GM12873 (cell line): ENCODE measurements at regions not wholly inside any gene's neighbourhood (a gene's known extent, or its start where the extent isn't known, plus 50 kb on each side); places are given as distances from the start of the nearest gene placed in this dataset.

Source experiments
- TF ChIP-seq, protein P1 (sequence below): IDR thresholded peaks from 2 replicates; pipeline ENCODE4 v1.5.1; 2012; ENCODE audit warnings: low read depth, mild to moderate bottlenecking, moderate library complexity, low read length, control low read depth; ENCODE audit not compliant: insufficient read depth; ENCODE audit errors: missing control alignments

DNA sequence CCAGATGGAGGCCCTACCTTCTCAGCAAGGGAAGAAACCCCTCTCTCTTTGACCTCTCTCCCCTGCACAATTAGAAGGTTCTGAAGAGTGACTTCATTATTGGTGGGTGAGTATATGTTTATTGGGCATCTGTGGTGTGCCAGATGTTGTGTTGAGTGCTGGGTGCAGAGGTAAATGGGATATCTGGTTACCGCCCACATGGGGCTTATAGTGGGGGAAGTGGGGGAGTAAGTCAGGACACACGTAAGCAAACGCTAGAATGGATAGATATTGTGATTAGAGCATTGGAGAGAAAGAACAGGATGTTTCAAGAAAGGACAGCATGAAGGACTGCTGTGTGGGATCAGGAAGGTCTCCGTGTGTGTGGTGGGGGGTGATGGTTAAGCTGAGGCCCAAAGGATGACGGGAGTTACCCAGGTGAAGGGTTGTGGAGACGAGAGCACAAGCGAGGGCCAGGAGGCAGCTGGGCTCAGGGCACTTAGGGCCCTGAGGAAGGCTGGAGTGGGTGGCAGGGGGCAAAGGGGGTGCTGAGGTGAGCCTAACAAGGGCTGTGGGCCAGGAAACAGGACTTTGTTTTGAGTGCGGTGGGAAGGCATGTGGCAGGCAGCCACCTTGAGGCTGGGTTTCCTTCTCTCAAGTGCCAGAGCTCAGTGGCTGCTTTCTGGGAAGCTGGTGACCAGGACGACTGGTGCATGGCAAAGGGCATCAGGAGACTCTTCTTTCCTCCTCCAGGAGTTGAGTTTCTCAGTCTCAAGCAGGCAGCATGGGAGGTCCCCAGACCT, 299.9 kb downstream of the RPS24 start:
- TF ChIP-seq, protein P1, sequence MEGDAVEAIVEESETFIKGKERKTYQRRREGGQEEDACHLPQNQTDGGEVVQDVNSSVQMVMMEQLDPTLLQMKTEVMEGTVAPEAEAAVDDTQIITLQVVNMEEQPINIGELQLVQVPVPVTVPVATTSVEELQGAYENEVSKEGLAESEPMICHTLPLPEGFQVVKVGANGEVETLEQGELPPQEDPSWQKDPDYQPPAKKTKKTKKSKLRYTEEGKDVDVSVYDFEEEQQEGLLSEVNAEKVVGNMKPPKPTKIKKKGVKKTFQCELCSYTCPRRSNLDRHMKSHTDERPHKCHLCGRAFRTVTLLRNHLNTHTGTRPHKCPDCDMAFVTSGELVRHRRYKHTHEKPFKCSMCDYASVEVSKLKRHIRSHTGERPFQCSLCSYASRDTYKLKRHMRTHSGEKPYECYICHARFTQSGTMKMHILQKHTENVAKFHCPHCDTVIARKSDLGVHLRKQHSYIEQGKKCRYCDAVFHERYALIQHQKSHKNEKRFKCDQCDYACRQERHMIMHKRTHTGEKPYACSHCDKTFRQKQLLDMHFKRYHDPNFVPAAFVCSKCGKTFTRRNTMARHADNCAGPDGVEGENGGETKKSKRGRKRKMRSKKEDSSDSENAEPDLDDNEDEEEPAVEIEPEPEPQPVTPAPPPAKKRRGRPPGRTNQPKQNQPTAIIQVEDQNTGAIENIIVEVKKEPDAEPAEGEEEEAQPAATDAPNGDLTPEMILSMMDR = no peak

DNA sequence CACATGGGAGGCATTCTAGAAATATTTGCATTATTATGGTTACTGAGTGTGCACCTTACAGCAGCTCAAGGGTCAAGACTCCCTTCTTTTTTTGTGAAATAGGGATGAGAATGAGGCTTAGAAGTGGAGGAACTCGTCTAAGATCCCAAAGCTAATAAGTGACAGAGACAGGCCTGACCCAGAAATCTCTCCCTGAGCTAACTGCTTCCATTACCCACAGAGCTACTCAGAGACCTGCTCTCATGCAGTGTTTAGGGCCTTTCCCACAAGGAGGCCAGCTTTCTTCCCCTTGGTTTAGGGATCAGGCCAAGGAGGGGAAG, 301.7 kb downstream of the RPS24 start:
- TF ChIP-seq, protein P1 = no peak

DNA sequence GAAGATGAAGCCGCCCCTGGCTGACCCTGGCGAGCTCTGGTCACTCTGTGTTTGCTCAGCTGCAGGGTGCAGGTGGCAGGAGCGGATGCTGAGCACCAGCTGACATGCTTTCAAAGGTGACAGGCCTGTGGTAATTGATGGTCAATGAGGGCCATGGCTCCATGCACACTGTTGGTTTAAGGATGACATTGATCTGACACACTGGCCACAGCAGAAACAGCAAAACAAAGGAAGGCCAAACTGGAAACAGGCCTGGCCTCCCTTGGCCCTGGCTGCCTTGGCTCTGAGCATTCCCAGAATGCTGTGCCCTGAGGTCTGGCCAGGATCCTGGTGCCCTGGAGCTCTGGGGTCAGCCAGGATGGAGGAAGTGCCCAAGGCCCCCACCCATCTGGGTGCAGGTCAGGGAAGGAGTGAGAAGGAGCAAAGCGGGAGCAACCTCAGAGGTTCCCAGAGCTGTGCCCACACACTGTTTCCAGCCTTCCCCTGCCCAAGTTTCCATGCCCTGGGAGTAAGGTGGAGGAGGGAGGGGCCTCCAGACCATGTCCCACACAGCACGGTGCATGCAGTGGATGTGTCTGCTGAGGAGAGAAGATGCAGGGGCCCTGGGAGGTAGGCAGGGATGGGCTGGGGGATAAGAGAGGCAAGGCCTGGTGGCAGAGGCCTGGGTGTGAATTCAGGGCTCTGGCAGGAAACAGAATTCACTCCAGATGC, 302.2 kb downstream of the RPS24 start:
- TF ChIP-seq, protein P1 = no peak

DNA sequence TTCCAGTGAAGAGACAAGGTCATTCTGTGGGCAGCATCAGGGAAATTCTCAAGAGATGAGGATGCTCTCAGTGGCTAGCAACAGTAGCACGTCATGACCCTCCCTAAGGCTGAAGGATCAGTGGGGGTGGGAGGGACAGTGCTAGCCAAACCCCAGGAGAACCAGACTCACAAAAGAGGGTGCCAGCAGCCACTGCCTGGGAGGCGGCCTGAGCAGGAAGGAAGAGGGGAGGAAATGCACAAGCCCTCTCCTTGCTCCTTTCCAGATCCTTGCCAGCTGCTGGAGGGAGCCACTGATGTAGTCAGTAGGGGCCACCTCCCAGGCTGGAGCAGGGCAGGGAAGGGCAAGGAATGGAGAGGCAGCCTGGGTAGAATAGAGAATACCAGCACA, 302.7 kb downstream of the RPS24 start:
- TF ChIP-seq, protein P1 = no peak

DNA sequence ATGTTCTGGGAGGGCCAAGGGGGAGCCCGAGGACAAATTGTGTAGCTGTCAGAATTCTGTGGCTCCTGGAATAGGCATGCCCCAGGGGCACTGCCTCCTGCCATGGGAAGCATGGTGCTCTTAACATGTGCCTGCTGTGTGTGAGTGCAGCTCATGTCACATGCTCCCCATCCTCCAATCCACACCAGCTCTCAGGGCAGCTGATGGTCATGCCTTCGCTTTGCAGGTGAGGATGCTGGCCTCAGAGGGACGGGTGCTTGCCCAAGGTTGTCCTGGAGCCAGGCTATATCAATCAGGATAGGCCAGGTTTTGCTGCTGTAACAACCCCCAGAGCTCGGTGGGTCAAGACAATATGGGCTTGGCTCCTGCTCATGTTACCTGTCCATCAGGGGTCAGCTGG, 303.4 kb downstream of the RPS24 start:
- TF ChIP-seq, protein P1 = no peak

DNA sequence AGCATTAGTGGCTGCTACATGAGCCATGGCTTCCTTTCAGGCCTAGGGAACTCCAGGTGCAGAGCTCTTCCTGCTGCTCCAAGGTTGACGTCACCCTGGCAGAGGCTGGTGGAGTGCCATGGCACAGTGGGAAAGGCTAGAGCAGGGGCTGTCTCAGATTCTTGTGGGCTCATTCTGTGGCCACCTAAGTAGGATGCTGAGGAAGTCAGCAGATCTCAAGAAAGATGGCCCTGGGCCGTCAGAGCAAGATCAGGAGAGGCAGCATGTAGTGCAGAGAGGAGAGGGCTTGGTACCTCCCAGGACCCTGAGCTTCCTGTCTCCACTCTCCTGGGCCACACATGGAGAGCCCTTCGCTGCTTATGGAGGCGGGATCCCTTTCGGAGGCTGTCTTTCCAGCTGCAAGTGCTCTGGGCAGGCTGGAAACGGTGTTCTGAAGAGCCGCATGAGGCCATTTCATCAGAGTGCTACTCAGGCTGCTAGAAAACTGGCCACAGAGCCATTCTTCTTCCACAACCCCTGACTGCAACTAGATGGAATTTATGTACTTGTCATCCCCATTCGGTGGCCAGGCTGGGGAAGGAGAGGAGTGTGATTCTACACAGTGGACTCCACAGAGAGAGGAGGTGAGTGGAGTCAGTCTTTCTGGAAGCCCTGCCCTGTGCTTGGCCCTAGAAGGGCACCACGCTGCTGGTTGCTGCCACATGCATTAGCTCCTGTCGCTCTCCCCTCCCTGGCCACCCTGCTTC, 304.2 kb downstream of the RPS24 start:
- TF ChIP-seq, protein P1 = no peak

DNA sequence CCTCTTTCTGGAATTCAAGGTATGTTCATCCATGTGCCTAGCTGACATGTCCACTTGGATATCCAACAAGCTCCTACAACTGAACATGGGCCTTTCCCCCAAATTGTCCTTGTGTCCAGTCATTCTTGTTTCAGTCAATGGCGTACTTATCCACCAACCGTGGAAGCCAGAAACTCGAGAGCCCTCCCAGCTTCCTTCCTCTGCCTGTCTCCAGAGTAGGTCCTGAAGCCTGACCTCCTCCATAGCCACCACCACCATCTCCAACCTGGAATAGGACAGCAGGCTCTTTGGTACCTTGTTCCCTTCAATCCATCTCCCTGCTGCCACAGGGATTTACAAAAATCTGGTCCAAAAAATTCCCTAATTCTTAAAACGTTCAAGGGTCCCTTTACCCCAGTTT, 305.1 kb downstream of the RPS24 start:
- TF ChIP-seq, protein P1 = no peak
